ENCODE measurements at regions not wholly inside any gene's neighbourhood (a gene's known extent, or its start where the extent isn't known, plus 50 kb on each side); places are given as distances from the start of the nearest gene placed in this dataset.

GRCh38 chr18:68284236-68284780, 430.6 kb downstream of the TMX3 start:
- H3K4me3 ChIP-seq (replicated peaks in 1 of 4; ENCODE audit: control extremely low read depth in 1 of 4, insufficient read depth in 1 of 4, low read depth in 3 of 4, low read length in 4 of 4), result no peak overlapping the region
- no peak for DNase-seq (ENCODE audit: low read depth in 2 of 2)
- no peaks in the 10 kb centered on the region for H3K9me3 ChIP-seq (ENCODE audit: control insufficient read depth, insufficient read depth, low read depth, low read length)
- H2AFZ ChIP-seq (ENCODE audit: low read length), result no peak overlapping the region
- H3K27ac ChIP-seq (ENCODE audit: insufficient read depth, low read length), result no peak overlapping the region
- no peak overlapping the region for H3K9ac ChIP-seq (ENCODE audit: insufficient read depth, low read length)
- H4K20me1 ChIP-seq (ENCODE audit: control insufficient read depth, extremely low read depth, insufficient read depth, low read length), result no peaks in the 10 kb centered on the region
- H3K36me3 ChIP-seq (ENCODE audit: control insufficient read depth, insufficient read depth, low read length), result no peaks in the 10 kb centered on the region
- no peaks in the 10 kb centered on the region for H3K4me1 ChIP-seq (ENCODE audit: control insufficient read depth, extremely low read depth, insufficient read depth, low read length)
- H3K27me3 ChIP-seq (ENCODE audit: control insufficient read depth, insufficient read depth, low read length), result no peaks in the 10 kb centered on the region
- no peak overlapping the region for H3K4me2 ChIP-seq (ENCODE audit: extremely low read depth, insufficient read depth, low read length)
- no peaks in the 10 kb centered on the region for H3K79me2 ChIP-seq (ENCODE audit: control insufficient read depth, insufficient read depth, low read length)
- no peak for TF ChIP-seq EZH2 (IDR thresholded peaks at IDR 0.05; ENCODE audit: low read length, missing control alignments)

GRCh38 chr18:68283834-68284233, 431.1 kb downstream of the TMX3 start:
- Histone ChIP-seq H3K4me2 (ENCODE audit: extremely low read depth, insufficient read depth, low read length) (no peak overlapping the region), H3K79me2 (ENCODE audit: control insufficient read depth, insufficient read depth, low read length) (no peaks in the 10 kb centered on the region), H4K20me1 (ENCODE audit: control insufficient read depth, extremely low read depth, insufficient read depth, low read length) (no peaks in the 10 kb centered on the region), H3K27ac (ENCODE audit: insufficient read depth, low read length) (no peak overlapping the region), H3K4me1 (ENCODE audit: control insufficient read depth, extremely low read depth, insufficient read depth, low read length) (no peaks in the 10 kb centered on the region), H3K9ac (ENCODE audit: insufficient read depth, low read length) (no peak overlapping the region), H2AFZ (ENCODE audit: low read length) (no peak overlapping the region), H3K27me3 (ENCODE audit: control insufficient read depth, insufficient read depth, low read length) (no peaks in the 10 kb centered on the region), H3K36me3 (ENCODE audit: control insufficient read depth, insufficient read depth, low read length) (no peaks in the 10 kb centered on the region), H3K9me3 (ENCODE audit: control insufficient read depth, insufficient read depth, low read depth, low read length) (no peaks in the 10 kb centered on the region), H3K4me3 (replicated peaks in 1 of 4; ENCODE audit: control extremely low read depth in 1 of 4, insufficient read depth in 1 of 4, low read depth in 3 of 4, low read length in 4 of 4) (no peak overlapping the region)
- no peak for DNase-seq (ENCODE audit: low read depth in 2 of 2)
- TF ChIP-seq EZH2 (IDR thresholded peaks at IDR 0.05; ENCODE audit: low read length, missing control alignments), result no peak
- no peak for TF ChIP-seq CTCF (conservative IDR thresholded peaks at IDR 0.05 in 1 of 2, IDR thresholded peaks at IDR 0.05 in 1 of 2; ENCODE audit: low read depth in 1 of 2, low read length in 2 of 2)

GRCh38 chr18:68282232-68282631, 432.7 kb downstream of the TMX3 start:
- no peaks in the 10 kb centered on the region for H3K9me3 ChIP-seq (ENCODE audit: control insufficient read depth, insufficient read depth, low read depth, low read length)
- TF ChIP-seq CTCF (conservative IDR thresholded peaks at IDR 0.05 in 1 of 2, IDR thresholded peaks at IDR 0.05 in 1 of 2; ENCODE audit: low read depth in 1 of 2, low read length in 2 of 2), result no peak
- TF ChIP-seq EZH2 (IDR thresholded peaks at IDR 0.05; ENCODE audit: low read length, missing control alignments), result no peak
- no peaks in the 10 kb centered on the region for H3K4me1 ChIP-seq (ENCODE audit: control insufficient read depth, extremely low read depth, insufficient read depth, low read length)
- no peak for DNase-seq (ENCODE audit: low read depth in 2 of 2)
- H3K4me3 ChIP-seq (replicated peaks in 1 of 4; ENCODE audit: control extremely low read depth in 1 of 4, insufficient read depth in 1 of 4, low read depth in 3 of 4, low read length in 4 of 4), result no peak overlapping the region
- no peaks in the 10 kb centered on the region for H3K36me3 ChIP-seq (ENCODE audit: control insufficient read depth, insufficient read depth, low read length)
- H3K27ac ChIP-seq (ENCODE audit: insufficient read depth, low read length), result no peak overlapping the region
- H3K4me2 ChIP-seq (ENCODE audit: extremely low read depth, insufficient read depth, low read length), result no peak overlapping the region
- H2AFZ ChIP-seq (ENCODE audit: low read length), result no peak overlapping the region
- no peaks in the 10 kb centered on the region for H3K79me2 ChIP-seq (ENCODE audit: control insufficient read depth, insufficient read depth, low read length)
- H3K27me3 ChIP-seq (ENCODE audit: control insufficient read depth, insufficient read depth, low read length), result no peaks in the 10 kb centered on the region
- no peak overlapping the region for H3K9ac ChIP-seq (ENCODE audit: insufficient read depth, low read length)
- H4K20me1 ChIP-seq (ENCODE audit: control insufficient read depth, extremely low read depth, insufficient read depth, low read length), result no peaks in the 10 kb centered on the region
